ENCODE measurements at regions not wholly inside any gene's neighbourhood (a gene's known extent, or its start where the extent isn't known, plus 50 kb on each side); places are given as distances from the start of the nearest gene placed in this dataset.

GRCh38 chr15:70278644-70279043, 180.9 kb upstream of the TLE3 start:
- Histone ChIP-seq H3K4me2 (ENCODE audit: low read length) (no peak overlapping the region), H3K4me3 (ENCODE audit: low read depth, low read length) (no peak overlapping the region), H3K27me3 (ENCODE audit: control insufficient read depth, insufficient read depth, low read length) (no peaks in the 10 kb centered on the region), H3K27ac (no peak overlapping the region), H3K79me2 (no peaks in the 10 kb centered on the region), H3K9me3 (ENCODE audit: control insufficient read depth, low read length) (no peaks in the 10 kb centered on the region), H3K36me3 (ENCODE audit: control insufficient read depth, insufficient read depth, low read length) (no peaks in the 10 kb centered on the region), H3K9ac (no peak overlapping the region), H3K4me1 (no peaks in the 10 kb centered on the region), H2AFZ (no peak overlapping the region)
- TF ChIP-seq CTCF (IDR thresholded peaks at IDR 0.05), result no peak

- no peaks in the 10 kb centered on the region for H3K79me2 ChIP-seq
- H3K4me3 ChIP-seq (ENCODE audit: low read depth, low read length), result no peak overlapping the region
- H3K4me1 ChIP-seq, result no peaks in the 10 kb centered on the region
- no peak overlapping the region for H3K27ac ChIP-seq
- no peaks in the 10 kb centered on the region for H3K36me3 ChIP-seq (ENCODE audit: control insufficient read depth, insufficient read depth, low read length)
- H2AFZ ChIP-seq, result no peak overlapping the region
- H3K27me3 ChIP-seq (ENCODE audit: control insufficient read depth, insufficient read depth, low read length), result no peaks in the 10 kb centered on the region
- H3K9me3 ChIP-seq (ENCODE audit: control insufficient read depth, low read length), result no peaks in the 10 kb centered on the region
- no peak overlapping the region for H3K4me2 ChIP-seq (ENCODE audit: low read length)
- H3K9ac ChIP-seq, result no peak overlapping the region
- TF ChIP-seq CTCF (IDR thresholded peaks at IDR 0.05), result no peak
Observed at GRCh38 chr15:70277556-70277955, 179.8 kb upstream of the TLE3 start.

GRCh38 chr15:70276401-70276800, 178.7 kb upstream of the TLE3 start:
- no peak overlapping the region for H3K27ac ChIP-seq
- H3K9ac ChIP-seq, result no peak overlapping the region
- H2AFZ ChIP-seq, result no peak overlapping the region
- H3K4me2 ChIP-seq (ENCODE audit: low read length), result no peak overlapping the region
- no peaks in the 10 kb centered on the region for H3K36me3 ChIP-seq (ENCODE audit: control insufficient read depth, insufficient read depth, low read length)
- H3K79me2 ChIP-seq, result no peaks in the 10 kb centered on the region
- no peak for TF ChIP-seq CTCF (IDR thresholded peaks at IDR 0.05)
- no peaks in the 10 kb centered on the region for H3K9me3 ChIP-seq (ENCODE audit: control insufficient read depth, low read length)
- H3K4me1 ChIP-seq, result no peaks in the 10 kb centered on the region
- no peak overlapping the region for H3K4me3 ChIP-seq (ENCODE audit: low read depth, low read length)
- H3K27me3 ChIP-seq (ENCODE audit: control insufficient read depth, insufficient read depth, low read length), result no peaks in the 10 kb centered on the region

GRCh38 chr15:70275461-70276138, 177.9 kb upstream of the TLE3 start:
- no peak overlapping the region for H2AFZ ChIP-seq
- no peak for TF ChIP-seq CTCF (IDR thresholded peaks at IDR 0.05)
- no peaks in the 10 kb centered on the region for H3K4me1 ChIP-seq
- no peaks in the 10 kb centered on the region for H3K36me3 ChIP-seq (ENCODE audit: control insufficient read depth, insufficient read depth, low read length)
- H3K27ac ChIP-seq, result no peak overlapping the region
- H3K9ac ChIP-seq, result no peak overlapping the region
- no peak overlapping the region for H3K4me3 ChIP-seq (ENCODE audit: low read depth, low read length)
- no peak overlapping the region for H3K4me2 ChIP-seq (ENCODE audit: low read length)
- H3K79me2 ChIP-seq, result no peaks in the 10 kb centered on the region
- no peaks in the 10 kb centered on the region for H3K9me3 ChIP-seq (ENCODE audit: control insufficient read depth, low read length)
- no peaks in the 10 kb centered on the region for H3K27me3 ChIP-seq (ENCODE audit: control insufficient read depth, insufficient read depth, low read length)

GRCh38 chr15:70274908-70275307, 177.2 kb upstream of the TLE3 start:
- H3K27me3 ChIP-seq (ENCODE audit: control insufficient read depth, insufficient read depth, low read length), result no peaks in the 10 kb centered on the region
- H3K36me3 ChIP-seq (ENCODE audit: control insufficient read depth, insufficient read depth, low read length), result no peaks in the 10 kb centered on the region
- TF ChIP-seq CTCF (IDR thresholded peaks at IDR 0.05), result no peak
- no peak overlapping the region for H2AFZ ChIP-seq
- H3K27ac ChIP-seq, result no peak overlapping the region
- H3K9me3 ChIP-seq (ENCODE audit: control insufficient read depth, low read length), result no peaks in the 10 kb centered on the region
- H3K79me2 ChIP-seq, result no peaks in the 10 kb centered on the region
- no peak overlapping the region for H3K9ac ChIP-seq
- H3K4me2 ChIP-seq (ENCODE audit: low read length), result no peak overlapping the region
- no peaks in the 10 kb centered on the region for H3K4me1 ChIP-seq
- H3K4me3 ChIP-seq (ENCODE audit: low read depth, low read length), result no peak overlapping the region

Measured in parathyroid adenoma (tissue), 2 donors.